ENCODE measurements at regions not wholly inside any gene's neighbourhood (a gene's known extent, or its start where the extent isn't known, plus 50 kb on each side); places are given as distances from the start of the nearest gene placed in this dataset.

DNA sequence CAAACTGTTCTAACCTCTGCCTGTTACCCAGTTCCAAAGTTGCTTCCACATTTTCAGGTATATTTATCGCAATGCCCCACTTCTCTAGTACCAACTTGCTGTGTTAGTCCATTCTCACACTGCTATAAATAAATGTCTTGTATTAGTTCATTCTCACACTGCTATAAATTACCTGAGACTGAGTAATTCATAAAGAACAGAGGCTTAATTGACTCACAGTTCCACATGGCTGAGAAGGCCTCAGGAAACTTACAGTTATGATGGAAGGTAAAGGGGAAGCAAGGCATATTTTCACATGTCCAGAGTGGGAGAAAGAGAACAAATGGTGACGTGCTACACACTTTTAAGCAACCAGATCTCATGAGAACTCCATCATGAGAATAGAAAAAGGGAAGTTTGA, 130.4 kb upstream of the C11orf87 start:
- DNase-seq: no peak

DNA sequence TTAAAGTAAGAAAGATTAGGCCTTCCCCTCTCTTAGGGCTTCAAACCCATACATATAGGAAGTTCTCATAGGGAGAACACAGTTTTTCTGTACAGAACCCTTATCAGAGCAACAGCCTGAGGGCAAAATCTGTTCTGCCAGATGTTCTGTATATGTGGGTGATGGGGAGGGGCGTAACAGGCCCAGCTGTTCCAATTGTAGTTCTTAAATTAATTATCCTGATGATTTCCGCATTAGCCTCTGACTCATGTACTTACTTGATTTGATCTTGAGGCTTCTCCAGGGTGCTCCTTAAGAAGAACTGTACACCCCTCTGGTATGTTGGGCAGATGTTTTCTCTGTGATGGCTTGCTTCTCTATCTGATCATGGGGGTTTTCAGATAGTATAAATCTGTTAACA, 123.1 kb upstream of the C11orf87 start:
- DNase-seq: no peak

DNA sequence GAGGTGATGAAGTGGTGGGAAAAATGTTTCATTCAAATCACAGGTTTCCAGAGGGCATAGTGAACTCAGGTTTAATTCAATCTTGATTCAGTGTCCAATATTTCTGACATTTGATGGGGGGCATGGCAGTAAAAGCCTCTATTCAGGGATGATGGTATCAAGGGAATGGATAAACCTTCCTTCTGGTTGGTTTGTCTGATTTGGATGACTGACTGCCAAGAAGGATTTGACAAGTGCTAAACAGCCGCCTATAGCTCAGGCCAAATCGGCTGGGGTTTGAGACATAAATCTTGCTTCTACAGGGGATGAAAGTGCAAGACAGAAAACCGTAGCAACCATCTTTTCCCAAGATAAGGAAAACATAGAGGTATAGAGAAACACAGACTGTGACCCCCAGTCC, 121.8 kb upstream of the C11orf87 start:
- no peak for DNase-seq

DNA sequence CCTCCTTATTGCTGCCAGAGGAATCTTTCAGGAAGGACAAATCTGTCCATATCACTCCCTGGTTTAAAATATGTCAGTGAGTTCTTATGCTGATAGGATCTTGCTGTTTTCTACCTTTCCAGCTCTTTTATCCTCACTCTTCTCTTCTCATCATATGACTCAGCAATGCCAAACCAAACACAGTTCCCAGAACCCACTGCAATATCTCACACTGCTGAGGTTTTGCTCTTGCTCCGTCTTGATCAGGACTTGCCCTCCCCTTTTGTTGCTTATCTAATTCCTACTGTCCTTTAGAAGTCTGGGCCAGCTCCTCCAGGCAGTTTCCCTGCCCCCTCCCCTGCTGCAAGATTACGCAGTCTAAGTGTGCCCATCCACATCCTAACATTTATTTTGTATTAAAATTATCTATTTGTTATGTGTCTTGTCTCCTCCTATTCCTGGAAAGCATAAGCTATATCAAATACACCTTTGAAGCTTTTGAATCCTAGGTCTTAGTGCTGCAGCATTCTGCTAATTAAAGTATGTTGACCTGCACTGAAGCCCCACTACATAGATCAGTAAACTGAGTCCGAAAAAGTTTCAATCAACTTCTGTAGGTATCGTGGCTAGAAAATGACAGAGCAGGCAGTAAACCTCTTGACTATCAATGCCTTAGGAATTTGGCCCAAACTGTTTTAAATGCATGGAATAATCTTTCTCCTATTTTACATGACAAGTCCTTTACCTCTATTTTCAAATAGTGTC, 119.2 kb upstream of the C11orf87 start:
- no peak for DNase-seq

DNA sequence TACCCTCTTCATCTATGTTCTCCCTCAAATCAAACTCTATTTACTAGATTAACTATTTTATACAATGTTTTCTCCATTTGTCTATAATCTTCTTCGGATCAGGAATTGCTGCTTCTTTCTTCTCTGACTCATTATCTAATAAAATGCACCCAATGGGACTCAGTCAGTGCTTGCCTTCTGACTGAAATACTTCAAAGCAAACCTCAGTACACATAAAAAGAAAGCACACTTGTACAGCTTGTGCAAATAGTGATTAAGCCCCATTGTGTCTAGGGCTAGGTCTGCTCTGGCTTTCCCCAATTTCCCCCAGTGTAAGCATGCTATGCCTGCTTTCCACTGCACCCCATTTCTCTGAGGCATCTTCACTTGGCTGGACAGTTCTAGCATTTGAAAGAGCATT, 118.6 kb upstream of the C11orf87 start:
- no peak for DNase-seq

DNA sequence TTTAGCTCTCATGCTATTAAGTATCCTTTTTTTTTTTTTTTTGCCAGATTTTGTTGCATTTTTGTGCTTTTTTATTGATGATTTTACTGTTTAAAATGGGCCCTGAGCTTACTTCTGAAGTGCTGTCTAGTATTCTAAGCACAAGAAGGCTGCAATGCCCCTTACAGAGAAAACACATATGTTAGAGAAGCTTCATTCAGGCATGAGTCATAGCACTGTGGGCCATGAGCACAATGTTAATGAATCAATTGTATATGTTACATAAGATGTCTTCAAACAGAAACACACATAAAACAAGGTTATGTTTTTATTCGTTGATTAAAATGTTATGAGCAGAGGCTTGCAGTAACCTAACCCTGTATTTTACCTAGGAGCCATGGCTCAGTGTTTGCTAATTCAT, 117.8 kb upstream of the C11orf87 start:
- DNase-seq: no peak

DNA sequence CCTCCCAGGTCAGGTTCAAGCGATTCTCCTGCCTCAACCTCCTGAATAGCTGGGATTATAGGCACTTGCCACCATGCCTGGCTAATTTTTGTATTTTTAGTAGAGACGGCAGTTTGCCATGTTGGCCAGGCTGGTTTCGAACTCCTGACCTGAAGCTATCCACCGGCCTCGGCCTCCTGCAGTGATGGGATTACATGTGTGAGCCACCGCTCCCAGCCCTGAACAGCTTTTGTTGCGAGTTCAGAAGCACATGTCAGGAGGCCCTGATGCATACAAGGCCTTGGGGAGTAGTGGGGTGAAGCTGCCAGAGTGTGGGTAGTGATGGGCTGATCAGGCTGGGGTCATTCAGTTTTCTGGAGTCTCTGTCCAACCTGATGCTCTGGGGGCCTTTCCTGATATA, 117.0 kb upstream of the C11orf87 start:
- DNase-seq: no peak

DNA sequence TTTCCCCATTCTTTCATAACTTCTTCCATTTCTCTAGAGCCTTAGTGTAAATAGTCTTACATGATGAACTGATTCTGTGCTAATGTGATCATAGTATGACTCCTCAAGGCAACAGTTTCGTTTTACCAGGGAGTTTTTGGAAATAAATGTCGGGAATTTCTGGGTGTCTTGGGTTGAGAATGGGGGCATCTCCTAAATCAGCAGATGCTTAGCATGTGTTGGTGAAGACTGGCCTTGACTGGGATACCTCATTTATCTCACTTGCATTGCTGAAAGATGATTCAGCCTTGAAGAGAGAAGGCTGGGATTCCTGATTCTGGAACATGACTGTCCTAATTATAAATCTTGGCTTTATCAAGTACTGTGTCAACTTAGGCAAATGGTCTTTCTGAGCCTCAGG, 115.7 kb upstream of the C11orf87 start:
- no peak for DNase-seq

DNA sequence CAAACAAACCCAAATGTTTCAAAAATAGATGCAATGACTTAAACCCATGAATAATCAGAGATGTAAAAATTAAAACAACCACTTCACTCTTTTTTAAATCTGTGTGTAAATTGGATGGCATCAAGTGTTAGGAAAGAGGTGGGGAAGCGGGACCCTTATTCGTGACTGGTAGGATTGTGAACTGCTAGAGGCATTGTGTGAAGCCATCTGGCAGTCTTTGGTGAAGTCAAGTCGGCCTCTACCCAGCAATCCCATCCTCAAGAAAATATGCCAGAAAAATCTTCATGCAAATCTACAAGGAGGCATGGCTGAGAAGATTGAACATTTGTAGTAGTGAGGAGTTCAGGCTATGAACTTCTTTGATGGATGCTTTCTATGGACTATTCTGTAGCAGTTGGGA, 114.6 kb upstream of the C11orf87 start:
- DNase-seq: no peak

DNA sequence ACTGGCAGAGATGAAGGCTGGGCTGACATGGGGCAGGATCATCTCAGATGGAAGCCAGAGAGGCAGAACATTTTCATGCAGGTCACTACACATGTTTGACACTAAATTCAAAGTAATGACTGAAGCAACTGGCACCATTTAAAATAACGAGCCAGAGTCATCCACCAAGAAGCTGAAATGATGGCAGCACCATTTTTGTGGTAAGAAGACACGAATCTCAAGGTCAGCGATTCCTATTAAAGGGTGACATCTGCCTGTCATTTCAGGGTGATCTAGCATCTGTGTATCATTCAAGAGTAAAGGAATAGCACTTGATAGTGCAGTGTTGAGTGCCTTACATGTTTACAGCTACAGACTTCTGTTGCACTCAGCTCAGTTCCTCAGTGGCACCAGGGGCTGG, 113.4 kb upstream of the C11orf87 start:
- no peak for DNase-seq

DNA sequence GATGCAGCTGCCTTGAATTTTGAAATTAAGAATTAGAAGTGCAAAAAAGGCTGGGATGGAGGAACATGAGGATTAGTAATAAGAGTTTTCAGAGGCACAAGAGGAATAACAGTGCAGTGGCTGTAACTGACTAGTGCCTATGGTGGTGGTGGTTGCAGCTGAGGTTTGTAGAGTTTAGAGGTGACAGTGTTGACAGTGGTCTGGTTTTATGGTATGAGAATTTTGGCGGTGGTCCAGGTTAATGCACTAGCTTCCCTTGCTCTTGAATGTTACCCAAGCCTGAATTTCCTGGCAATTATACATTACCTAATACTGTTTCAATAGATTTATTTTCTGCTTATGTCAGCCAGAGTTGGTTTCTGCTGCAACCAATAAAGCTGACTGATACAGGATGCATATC, 112.8 kb upstream of the C11orf87 start:
- DNase-seq: peak; percentile 3

DNA sequence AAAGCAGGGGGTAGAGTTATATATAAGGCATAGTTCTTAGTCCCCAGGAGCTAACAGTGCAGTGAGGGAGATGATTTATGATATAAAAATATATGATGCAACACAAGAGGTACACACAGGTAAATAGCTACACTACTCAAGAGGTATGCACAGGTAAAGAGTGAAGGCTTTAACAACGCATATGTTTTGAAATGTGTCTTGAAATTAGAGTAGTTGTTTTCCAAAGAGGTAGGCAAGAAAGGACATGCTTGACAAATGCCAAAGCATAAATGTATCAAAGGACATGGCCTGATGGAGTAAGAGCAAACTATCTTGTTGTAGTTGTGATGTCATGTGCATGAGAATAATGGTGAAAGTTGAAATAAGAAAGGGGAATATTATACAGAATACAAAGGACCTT, 104.3 kb upstream of the C11orf87 start:
- DNase-seq: no peak

DNA sequence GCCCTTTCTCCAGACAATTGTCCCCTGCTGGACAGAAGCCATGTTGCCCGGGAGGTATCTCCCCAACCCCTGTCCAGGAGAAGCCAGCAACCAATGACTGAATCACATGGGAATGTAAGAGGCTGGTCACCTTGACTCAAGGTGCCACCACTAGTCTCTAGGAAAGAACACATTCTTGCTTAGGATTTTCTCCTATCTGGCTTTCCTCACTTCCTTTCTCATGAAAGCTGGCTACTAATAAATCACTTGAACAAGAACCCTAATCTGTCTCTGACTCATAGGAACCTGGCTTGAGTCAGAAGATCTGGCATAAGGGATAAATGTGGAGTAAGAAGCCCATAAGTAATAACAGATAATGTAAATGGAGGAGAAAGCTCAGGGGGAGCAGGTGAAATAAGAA, 101.4 kb upstream of the C11orf87 start:
- no peak for DNase-seq

DNA sequence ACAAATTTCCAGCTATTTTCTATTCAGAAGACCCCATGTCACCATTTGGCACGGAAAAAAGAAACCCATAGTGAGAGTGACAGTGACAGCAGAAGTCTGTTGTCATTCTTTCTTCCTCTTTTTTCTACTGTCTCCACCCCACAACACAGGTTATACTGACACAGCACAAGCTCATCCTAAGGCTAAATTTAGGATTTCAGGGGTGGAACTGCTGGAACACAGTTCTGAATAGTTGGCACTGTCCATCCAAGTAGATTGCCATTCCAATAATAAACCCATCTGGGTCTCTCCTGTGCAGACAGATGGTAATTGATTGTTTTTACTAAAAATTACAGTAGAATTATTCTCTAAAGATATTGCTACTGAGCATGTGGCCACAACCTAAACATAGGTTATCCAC, 95.2 kb upstream of the C11orf87 start:
- DNase-seq: no peak

DNA sequence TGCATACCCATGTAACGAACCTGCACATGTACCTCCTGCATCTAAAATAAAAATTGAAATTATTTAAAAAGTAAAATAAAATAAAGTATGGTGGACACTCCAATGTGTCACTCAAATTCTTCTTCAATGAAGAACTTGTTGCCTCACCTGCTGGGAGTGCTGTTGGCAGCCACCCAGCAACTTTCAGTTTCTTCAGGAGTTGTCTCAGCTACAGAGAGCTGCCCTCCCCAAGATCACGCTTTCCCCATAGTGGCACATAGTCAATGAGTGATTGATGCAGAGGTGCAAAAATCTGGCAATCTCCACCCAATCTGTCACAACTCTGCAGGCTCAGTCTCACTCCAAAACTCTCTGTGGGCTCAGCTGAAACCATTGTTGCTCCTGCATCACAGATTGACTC, 92.3 kb upstream of the C11orf87 start:
- no peak for DNase-seq

DNA sequence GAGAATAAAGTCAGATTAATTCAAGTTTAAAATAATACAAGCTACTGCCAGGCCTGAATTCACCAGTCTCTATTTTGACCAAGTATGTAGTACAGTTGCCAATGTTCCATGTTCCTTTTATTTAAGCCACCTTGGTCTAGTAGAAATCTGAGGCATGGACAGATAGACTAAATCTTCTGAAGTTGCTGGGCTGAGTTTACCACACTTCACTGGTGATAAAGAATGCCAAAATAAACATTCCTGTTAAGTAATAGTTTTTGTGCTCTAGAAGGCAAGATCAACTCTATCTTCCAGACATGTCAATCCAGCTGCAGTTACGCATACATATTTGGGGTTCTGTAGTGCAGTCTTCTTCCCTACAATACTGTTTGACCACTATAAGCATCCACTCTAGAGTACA, 83.9 kb upstream of the C11orf87 start:
- DNase-seq: no peak

DNA sequence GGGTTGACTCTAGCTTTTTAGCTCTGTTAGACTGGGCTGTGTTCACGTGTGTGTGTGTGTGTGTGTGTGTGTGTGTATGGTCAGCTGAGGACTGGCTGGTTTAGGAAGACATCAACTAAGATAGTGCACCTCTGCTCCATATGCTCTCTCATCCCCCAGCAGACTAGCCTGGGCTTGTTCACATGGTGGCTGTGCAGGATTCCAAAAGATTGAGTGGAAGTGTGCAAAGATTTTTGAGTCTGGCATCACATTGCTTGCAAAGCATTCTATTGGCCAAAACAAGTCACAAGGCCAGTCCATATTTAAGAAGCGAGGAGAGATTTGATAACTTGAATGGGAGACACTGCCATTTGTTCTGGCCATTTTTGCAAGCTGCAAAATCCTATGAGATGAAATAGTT, 79.7 kb upstream of the C11orf87 start:
- DNase-seq: no peak

DNA sequence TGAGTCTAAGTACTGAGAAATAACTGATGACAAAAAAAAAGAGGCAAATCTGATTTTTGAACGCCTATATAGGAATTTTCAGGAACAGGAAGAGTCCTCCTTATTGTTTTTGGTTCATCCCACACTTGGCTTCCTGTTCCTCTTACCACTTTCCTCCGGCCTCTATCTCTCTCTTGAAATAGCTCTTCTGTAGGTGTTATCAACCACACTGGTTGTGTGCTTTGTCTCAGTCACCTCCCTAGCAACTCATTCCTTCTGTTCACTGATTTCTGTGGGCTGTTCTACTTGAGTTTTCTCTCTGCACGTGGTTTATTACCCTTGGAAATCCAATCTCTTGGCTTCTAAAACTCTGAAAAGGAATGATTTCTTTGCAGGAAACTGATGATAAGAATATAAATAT, 78.7 kb upstream of the C11orf87 start:
- no peak for DNase-seq

DNA sequence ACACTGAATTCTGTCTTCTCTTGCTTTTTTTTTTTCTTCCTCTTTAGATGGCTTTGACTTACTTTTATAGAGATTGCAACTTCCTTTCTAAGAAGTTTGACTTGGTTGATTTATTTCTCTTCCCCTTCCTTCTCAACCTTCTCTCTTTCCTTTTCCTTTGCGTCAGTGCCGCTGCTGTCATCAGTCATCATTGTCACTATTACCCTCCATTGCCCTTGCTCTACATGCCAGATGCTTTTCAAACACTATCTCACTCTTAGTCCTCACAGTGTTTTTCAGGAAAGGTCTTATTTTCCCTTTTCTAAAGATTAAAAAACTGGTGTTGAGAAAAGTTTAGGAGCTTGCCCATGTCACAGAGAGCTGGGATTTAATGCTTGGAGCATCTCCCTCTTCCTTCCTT, 74.7 kb upstream of the C11orf87 start:
- DNase-seq: no peak

DNA sequence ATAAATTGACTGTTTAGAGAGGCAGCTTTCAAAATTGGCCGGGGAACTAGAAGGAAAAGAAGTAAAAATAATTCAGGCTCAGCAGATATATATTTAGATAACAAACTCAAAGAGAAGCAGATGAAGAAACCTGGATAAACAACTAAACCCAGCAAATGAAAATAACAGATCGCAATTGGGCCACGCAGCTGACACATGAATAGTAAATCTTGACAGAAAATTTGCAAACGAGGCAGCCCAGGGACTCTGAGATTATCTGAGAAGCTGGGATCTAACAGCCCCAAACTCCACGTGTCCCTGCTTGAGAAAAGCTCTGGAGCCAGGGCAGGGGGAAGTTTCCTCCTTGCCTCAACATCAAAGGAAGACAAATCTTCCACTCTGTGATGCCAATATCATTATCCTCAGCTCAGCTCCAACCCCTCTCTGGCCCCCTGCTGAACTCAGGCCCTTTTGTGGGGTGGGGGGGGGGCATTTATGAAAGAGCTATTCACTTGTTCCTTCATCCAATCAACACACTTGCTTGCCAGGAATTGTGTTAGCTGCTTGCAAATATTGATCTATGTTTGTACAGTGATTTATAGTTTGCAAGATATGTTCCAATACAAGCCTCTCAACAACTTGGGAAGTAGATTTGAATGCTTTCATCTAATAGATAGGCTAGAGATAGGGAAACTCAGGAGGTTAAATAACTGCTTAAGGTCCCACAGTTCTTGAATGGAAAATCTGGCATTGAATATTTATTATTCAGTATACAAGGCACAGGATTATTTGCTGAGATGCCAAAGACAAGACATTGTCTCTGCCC, 72.5 kb upstream of the C11orf87 start:
- DNase-seq: no peak

DNA sequence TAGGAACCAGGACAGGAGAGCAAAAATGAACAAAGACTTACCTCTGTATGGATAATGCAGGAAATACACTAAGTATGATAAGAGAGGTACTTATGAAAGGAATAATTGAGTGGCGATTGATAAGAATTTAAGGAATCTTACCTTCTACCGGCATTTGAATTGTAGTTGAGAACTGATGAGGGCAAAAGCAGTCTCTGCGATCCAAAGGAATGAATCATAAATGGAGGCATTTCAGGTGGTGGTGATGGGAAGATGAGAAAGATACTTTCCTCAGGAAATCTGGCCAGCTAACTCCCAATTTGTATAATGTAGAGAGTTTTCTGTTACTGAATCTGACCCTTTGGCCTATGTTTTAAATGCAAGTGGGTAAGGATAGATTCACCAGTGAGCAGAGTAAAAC, 71.9 kb upstream of the C11orf87 start:
- DNase-seq: no peak

DNA sequence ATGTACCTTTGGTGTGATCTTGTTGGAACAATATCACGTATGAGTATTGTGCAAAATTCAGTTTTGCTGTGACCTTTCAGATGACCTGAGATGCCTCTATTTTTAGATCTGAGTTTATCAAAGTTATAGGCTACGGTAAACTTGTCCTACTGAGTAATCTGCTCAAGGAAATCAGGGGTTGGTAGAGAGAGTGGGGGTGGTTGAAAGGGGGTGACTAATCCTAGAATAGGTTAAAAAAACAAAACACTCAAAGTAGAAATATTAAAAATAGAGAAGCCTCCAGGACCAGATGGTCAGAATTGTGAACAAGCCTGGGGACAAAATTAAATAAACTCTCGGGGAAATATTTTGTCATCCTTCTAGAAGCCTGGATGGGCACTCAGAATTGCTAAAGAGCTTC, 59.9 kb upstream of the C11orf87 start:
- no peak for DNase-seq

DNA sequence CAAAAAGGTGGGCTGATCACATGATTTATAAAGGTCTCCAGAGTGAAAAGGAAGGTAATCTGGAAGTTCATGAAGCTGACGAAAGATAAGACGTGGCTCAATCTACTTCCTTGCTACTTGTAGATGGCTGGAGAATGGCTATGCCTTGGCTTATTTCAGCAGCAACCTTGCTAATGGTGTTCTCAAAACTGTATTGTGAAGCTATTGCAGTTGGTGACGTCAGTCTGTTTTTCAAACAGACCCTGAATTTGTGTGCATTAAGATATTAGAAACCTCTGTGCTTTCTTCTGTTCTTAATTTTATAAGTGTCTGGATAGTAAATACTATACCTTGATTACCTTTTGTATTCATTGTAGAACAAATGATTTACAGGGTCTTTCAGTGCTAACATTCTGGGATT, 58.3 kb upstream of the C11orf87 start:
- no peak for DNase-seq

DNA sequence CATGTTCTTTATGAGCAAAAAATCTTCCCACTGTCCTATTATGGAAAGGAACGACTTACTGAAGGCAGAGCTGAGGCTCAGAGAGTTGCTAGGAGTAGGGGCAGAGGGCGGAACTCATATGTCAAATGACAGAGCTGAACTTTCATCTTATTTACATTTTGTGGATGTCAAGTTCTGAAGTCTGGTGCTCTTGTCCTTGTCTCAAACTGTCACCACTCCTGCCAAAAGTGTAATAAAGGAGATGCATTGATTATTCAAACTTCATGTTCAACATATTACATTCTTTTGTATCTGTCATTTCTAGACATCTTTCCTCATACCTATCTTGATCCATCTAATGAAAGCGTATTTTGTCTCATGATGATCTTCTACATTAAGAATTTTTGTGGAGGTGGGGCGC, 57.1 kb upstream of the C11orf87 start:
- DNase-seq: no peak

Measured in hematopoietic multipotent progenitor cell treated with erythropoietin and hydrocortisone succinate and interleukin-3 and kit ligand, for 6 days (in vitro differentiated cells).